ENCODE measurements at regions not wholly inside any gene's neighbourhood (a gene's known extent, or its start where the extent isn't known, plus 50 kb on each side); places are given as distances from the start of the nearest gene placed in this dataset.

- no peak overlapping the region for H3K4me3 ChIP-seq
- peak overlapping the region in 2 of 4 donors; percentile 7 to 22 for H3K27ac ChIP-seq (replicated peaks in 1 of 4)
- no peaks in the 10 kb centered on the region for H3K9me3 ChIP-seq
- DNase-seq (ENCODE audit: extremely low spot score), result no peak
- H3K36me3 ChIP-seq, result no peaks in the 10 kb centered on the region
- intact Hi-C loops (cut with DNase I), result no loop called here
- H3K4me1 ChIP-seq, result peaks cover 0 to 26% (median 14%) of the 10 kb centered on the region in 4 donors
- H3K27me3 ChIP-seq, result no peaks in the 10 kb centered on the region
- WGBS, result 66% methylated on average over 5 of the region's 5 CpGs
- no peak for TF ChIP-seq CTCF (IDR thresholded peaks at IDR 0.05)
- TF ChIP-seq POLR2AphosphoS5 (IDR thresholded peaks at IDR 0.05), result no peak
- no peak for TF ChIP-seq EP300 (IDR thresholded peaks at IDR 0.05)
- no peak for TF ChIP-seq POLR2A (IDR thresholded peaks at IDR 0.05; ENCODE audit: low read depth)
Observed at GRCh38 chr14:26281280-26281998, 316.4 kb downstream of the NOVA1 start.

GRCh38 chr14:26276757-26277156 lies 321.1 kb downstream of the NOVA1 start:
- H3K4me1 ChIP-seq, result peaks cover 0 to 9% (median 7%) of the 10 kb centered on the region in 4 donors
- no peak overlapping the region for H3K4me3 ChIP-seq
- no peaks in the 10 kb centered on the region for H3K27me3 ChIP-seq
- 83% methylated on average over 2 of the region's 2 CpGs for WGBS
- H3K9me3 ChIP-seq, result no peaks in the 10 kb centered on the region
- intact Hi-C loops (cut with DNase I), result no loop called here
- TF ChIP-seq CTCF (IDR thresholded peaks at IDR 0.05), result no peak
- no peak for TF ChIP-seq POLR2AphosphoS5 (IDR thresholded peaks at IDR 0.05)
- no peak for TF ChIP-seq POLR2A (IDR thresholded peaks at IDR 0.05; ENCODE audit: low read depth)
- TF ChIP-seq EP300 (IDR thresholded peaks at IDR 0.05), result no peak
- no peak overlapping the region for H3K27ac ChIP-seq (replicated peaks in 1 of 4)
- DNase-seq (ENCODE audit: extremely low spot score), result no peak
- H3K36me3 ChIP-seq, result no peaks in the 10 kb centered on the region

GRCh38 chr14:26265170-26265685 lies 332.6 kb downstream of the NOVA1 start:
- peaks cover 0 to 20% (median 8%) of the 10 kb centered on the region in 4 donors for H3K4me1 ChIP-seq
- no peak for DNase-seq (ENCODE audit: extremely low spot score)
- intact Hi-C loops (cut with DNase I), result no loop called here
- H3K27ac ChIP-seq (replicated peaks in 1 of 4), result no peak overlapping the region
- H3K27me3 ChIP-seq, result no peaks in the 10 kb centered on the region
- H3K9me3 ChIP-seq, result peaks cover 0 to 5% (median 0%) of the 10 kb centered on the region in 4 donors
- H3K36me3 ChIP-seq, result no peaks in the 10 kb centered on the region
- WGBS, result 56% methylated on average over 1 of the region's 1 CpG
- H3K4me3 ChIP-seq, result no peak overlapping the region
- TF ChIP-seq EP300 (IDR thresholded peaks at IDR 0.05) (no peak), CTCF (IDR thresholded peaks at IDR 0.05) (no peak), POLR2AphosphoS5 (IDR thresholded peaks at IDR 0.05) (no peak), POLR2A (IDR thresholded peaks at IDR 0.05; ENCODE audit: low read depth) (no peak)

GRCh38 chr14:26261368-26262122 lies 336.3 kb downstream of the NOVA1 start:
- intact Hi-C loops (cut with DNase I), result no loop called here
- Histone ChIP-seq H3K9me3 (peaks cover 0 to 13% (median 3%) of the 10 kb centered on the region in 4 donors), H3K27me3 (no peaks in the 10 kb centered on the region), H3K4me1 (peaks cover 0 to 20% (median 8%) of the 10 kb centered on the region in 4 donors), H3K4me3 (no peak overlapping the region), H3K27ac (replicated peaks in 1 of 4) (no peak overlapping the region), H3K36me3 (no peaks in the 10 kb centered on the region)
- no CpG with 5 or more reads among the region's 1 CpG for WGBS
- no peak for TF ChIP-seq POLR2A (IDR thresholded peaks at IDR 0.05; ENCODE audit: low read depth)
- no peak for TF ChIP-seq CTCF (IDR thresholded peaks at IDR 0.05)
- TF ChIP-seq POLR2AphosphoS5 (IDR thresholded peaks at IDR 0.05), result no peak
- TF ChIP-seq EP300 (IDR thresholded peaks at IDR 0.05), result no peak
- no peak for DNase-seq (ENCODE audit: extremely low spot score)

Data from esophagus muscularis mucosa (tissue), 4 donors.